ENCODE measurements at regions not wholly inside any gene's neighbourhood (a gene's known extent, or its start where the extent isn't known, plus 50 kb on each side); places are given as distances from the start of the nearest gene placed in this dataset.

DNA sequence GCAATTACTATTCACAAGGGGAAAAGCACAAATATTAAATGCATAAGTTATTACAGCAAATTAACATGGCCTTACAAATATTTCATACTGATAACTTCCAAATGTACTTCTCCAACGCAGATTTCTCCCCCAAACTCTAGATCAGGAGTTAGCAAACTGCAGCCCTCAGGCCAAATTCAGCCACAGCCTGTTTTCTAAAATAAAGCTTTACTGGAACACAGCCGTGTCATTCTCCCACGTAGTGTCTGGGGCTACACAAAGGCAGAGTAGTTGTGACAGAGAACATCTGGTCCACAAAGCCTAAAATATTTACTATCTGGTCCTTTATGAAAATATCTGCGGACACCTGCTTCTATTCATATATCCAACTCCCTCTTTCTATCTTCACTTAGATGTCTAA, 151.8 kb upstream of the AHR start:
- no peaks in the 10 kb centered on the region for H3K27me3 Mint-ChIP-seq
- peaks cover 54% of the 10 kb centered on the region for H3K4me1 Mint-ChIP-seq (ENCODE audit: low read depth)
- H3K36me3 Mint-ChIP-seq = peaks cover 4% of the 10 kb centered on the region
- no peak overlapping the region for H3K27ac Mint-ChIP-seq
- H3K4me3 Mint-ChIP-seq = no peak overlapping the region
- no peaks in the 10 kb centered on the region for H3K9me3 Mint-ChIP-seq (ENCODE audit: low read depth)

DNA sequence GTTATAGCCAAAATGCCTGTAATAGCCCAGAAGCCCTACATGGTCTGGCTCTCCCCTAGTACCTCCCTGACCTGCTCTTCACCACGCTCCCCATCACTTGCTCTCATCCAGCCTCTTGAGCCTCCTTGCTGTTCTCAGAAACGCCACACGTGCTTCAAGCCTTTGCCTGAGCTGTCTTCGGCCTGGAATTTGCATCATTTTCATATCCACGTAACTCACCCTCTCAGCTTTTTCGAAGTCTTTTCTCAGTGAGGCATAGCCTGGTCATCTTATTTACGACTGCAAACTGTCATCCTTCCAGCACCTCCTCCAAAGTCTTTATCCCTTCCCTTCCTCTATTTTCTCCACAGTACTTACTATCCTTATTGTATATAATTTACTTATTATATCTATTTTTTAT, 151.0 kb upstream of the AHR start:
- Mint-ChIP-seq H3K4me1 (ENCODE audit: low read depth) (peaks cover 50% of the 10 kb centered on the region), H3K36me3 (peaks cover 4% of the 10 kb centered on the region), H3K4me3 (no peak overlapping the region), H3K27ac (no peak overlapping the region), H3K9me3 (ENCODE audit: low read depth) (no peaks in the 10 kb centered on the region), H3K27me3 (no peaks in the 10 kb centered on the region)

DNA sequence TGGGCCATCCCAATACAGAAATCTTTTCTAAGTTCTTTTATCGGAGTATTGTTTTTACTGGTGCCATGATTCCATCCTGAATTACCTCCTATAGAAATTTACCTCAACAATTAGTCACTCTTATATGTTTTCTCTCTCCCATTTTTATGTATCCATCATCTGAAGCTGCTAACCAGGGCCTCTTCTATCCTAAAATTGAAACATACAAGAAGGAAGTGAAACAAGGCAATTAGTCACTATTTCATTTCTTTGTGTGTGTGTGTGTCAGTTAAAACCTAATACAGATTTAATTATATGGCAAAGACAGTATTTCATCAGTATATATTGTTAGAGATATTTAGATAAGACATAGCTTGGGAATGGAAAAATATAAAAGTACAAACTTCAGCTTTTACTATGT, 148.4 kb upstream of the AHR start:
- peaks cover 44% of the 10 kb centered on the region for H3K4me1 Mint-ChIP-seq (ENCODE audit: low read depth)
- no peaks in the 10 kb centered on the region for H3K27me3 Mint-ChIP-seq
- peak overlapping the region; percentile 56 for H3K27ac Mint-ChIP-seq

DNA sequence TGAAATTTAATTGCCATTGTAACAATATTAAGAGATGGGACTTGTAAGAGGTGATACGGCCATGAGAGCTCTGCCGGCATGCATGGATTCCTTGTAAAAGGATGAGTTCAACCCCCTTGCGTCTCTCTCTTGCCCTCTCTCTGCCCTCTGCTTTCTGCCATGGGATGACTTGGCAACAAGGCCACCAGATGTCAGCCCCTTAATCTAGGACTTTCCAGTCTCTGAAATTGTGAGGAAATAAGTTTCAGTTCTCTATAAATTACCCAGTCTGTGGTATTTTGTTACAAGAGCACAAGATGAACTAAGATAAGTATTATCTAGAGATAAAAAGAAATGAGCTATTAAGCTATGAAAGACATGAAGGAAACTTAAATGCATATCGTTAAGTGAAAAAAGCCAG, 145.7 kb upstream of the AHR start:
- H3K9me3 Mint-ChIP-seq (ENCODE audit: low read depth) = no peaks in the 10 kb centered on the region
- no peaks in the 10 kb centered on the region for H3K36me3 Mint-ChIP-seq
- no peaks in the 10 kb centered on the region for H3K27me3 Mint-ChIP-seq
- H3K27ac Mint-ChIP-seq = peak overlapping the region; percentile 78
- H3K4me3 Mint-ChIP-seq = no peak overlapping the region
- peaks cover 41% of the 10 kb centered on the region for H3K4me1 Mint-ChIP-seq (ENCODE audit: low read depth)

More for the DNA sequence above, 148.4 kb upstream of the AHR start:
- Mint-ChIP-seq H3K9me3 (ENCODE audit: low read depth) (no peaks in the 10 kb centered on the region), H3K36me3 (no peaks in the 10 kb centered on the region), H3K4me3 (no peak overlapping the region)

DNA sequence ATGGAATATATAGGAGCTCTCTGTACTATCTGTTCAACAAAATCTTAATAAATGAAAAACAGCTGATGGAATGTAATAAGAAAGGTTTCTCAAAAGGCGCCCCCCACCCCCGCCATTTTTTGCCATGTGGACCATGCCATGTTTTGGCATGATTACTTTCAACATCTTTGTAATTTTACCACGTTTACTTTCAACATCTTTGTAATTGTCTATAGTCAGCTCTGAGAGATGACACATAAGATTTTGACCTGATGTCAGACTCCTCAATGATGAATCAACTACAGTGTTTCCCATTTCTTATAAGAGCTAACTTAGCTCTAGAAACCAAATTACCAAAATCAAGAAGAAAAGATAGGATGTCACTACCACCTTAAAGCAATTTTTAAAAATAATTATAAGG, 144.9 kb upstream of the AHR start:
- H3K36me3 Mint-ChIP-seq = no peaks in the 10 kb centered on the region
- peak overlapping the region; percentile 78 for H3K27ac Mint-ChIP-seq
- H3K4me3 Mint-ChIP-seq = no peak overlapping the region
- no peaks in the 10 kb centered on the region for H3K27me3 Mint-ChIP-seq
- peaks cover 49% of the 10 kb centered on the region for H3K4me1 Mint-ChIP-seq (ENCODE audit: low read depth)
- H3K9me3 Mint-ChIP-seq (ENCODE audit: low read depth) = no peaks in the 10 kb centered on the region

DNA sequence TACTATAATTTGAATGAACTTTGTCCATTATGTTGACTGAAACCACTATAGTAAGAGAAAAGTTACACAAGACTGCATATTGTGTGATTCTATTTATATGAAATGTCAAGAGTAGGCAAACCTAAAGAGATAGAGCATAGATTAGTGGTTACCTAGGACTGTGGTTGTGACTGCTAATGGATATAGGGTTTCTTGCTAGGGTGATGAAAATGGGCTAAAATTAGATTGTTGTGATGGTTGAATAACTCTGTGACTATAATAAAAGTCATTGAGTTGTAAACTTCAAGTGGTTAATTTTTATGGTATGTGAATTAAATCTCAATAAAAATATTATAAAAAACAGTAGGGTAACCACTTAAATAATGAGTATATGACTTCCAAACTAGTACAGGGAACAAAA, 142.9 kb upstream of the AHR start:
- Mint-ChIP-seq H3K27me3 (no peaks in the 10 kb centered on the region), H3K4me3 (no peak overlapping the region), H3K27ac (peak overlapping the region; percentile 16), H3K36me3 (no peaks in the 10 kb centered on the region), H3K9me3 (ENCODE audit: low read depth) (no peaks in the 10 kb centered on the region), H3K4me1 (ENCODE audit: low read depth) (peaks cover 56% of the 10 kb centered on the region)

DNA sequence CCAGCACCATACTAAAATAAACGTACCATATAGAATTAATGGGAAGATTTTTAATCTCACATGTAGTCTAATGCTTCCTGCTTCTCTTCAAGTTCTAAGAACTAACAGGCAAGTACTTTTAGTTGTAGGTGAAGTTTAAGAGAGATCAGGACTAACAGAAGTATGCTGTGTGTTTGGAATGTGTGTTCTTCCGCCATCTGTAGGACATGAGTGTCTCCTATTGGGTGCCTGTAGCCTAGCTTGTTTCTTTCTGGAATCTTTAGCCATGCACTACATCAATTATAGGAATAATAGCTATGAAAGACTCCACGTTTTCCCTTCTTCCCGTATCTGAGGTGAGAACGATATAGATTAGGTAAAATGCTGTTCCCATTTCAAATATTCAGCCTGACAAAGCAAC, 140.2 kb upstream of the AHR start:
- no peaks in the 10 kb centered on the region for H3K9me3 Mint-ChIP-seq (ENCODE audit: low read depth)
- no peak overlapping the region for H3K4me3 Mint-ChIP-seq
- H3K27ac Mint-ChIP-seq = peak overlapping the region; percentile 54
- no peaks in the 10 kb centered on the region for H3K36me3 Mint-ChIP-seq
- H3K4me1 Mint-ChIP-seq (ENCODE audit: low read depth) = peaks cover 52% of the 10 kb centered on the region
- H3K27me3 Mint-ChIP-seq = no peaks in the 10 kb centered on the region

DNA sequence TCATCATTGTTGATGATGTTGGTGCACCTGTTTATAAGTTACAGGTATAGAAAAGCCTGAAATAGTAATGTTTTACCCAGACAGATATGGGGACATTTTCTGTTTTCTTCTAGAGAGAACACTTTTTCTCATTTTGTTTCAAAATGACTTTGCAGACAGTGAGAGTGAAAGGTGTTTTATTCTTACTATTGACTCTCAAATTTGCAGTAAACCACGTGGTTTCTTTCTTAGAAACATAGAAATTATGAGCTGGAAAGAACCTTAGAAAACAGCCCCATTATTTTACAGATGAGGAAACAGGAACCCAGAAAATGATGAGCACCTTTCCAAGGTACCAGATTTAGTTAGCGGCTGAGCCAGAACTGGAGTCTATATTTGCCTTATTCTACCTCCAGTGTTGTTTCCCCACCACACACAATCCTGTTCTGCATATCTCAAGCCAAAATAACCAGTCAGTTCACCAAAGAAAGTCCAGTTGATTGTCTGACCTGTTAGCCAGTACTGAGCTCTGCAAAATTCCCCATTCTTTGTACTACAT, 138.9 kb upstream of the AHR start:
- Mint-ChIP-seq H3K4me3 (peak overlapping the region; percentile 9), H3K36me3 (no peaks in the 10 kb centered on the region), H3K9me3 (ENCODE audit: low read depth) (no peaks in the 10 kb centered on the region), H3K27ac (peak overlapping the region; percentile 90), H3K4me1 (ENCODE audit: low read depth) (peaks cover 41% of the 10 kb centered on the region), H3K27me3 (no peaks in the 10 kb centered on the region)

DNA sequence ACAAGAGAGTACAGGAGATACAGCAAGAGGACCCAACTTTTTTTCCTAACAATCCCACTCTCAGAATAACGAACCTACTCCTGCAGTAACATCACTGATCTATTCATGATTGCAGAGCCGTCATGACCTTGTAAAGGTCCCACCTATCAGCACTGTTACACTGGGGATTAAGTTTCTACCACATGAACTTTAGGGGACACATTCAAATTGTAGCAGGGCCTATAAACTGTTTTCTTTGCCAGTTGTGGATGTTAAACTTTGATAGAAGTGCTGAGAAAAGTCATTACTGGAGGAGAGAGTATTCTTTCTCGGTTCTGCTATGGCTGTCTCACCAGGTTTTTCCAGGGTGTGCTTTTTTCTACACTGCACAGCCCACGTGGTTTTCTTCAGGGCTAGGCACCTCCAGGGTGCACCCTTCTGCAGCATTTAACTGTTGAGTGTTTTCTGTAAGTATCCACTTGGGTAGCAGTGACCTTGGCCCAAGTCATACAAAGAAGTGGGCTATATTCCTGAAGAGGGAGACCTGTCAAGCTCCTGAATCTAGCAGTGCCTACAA, 131.6 kb upstream of the AHR start:
- Mint-ChIP-seq H3K4me1 (ENCODE audit: low read depth) (peaks cover 28% of the 10 kb centered on the region), H3K9me3 (ENCODE audit: low read depth) (no peaks in the 10 kb centered on the region), H3K36me3 (no peaks in the 10 kb centered on the region), H3K4me3 (no peak overlapping the region), H3K27me3 (no peaks in the 10 kb centered on the region), H3K27ac (no peak overlapping the region)

DNA sequence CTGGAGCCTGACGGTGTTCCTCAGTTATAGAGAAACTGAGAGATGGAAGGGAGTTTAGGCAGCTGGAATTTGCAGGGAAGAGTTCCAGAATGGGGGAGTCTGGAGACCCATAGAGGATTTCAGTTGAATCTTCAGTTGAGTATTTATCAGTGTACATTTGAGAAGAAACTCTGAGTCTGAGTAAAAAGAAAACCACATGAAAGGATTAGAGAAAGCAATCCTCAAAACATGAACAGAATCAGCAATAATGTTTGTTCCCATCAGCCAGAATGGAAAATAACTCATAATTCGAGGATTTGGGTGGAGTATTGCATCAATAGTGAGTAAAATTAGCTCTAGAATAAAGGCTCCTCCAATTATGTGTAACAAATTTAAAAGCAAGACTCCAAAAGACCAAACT, 130.0 kb upstream of the AHR start:
- peaks cover 3% of the 10 kb centered on the region for H3K36me3 Mint-ChIP-seq
- H3K4me3 Mint-ChIP-seq = no peak overlapping the region
- no peaks in the 10 kb centered on the region for H3K27me3 Mint-ChIP-seq
- no peaks in the 10 kb centered on the region for H3K9me3 Mint-ChIP-seq (ENCODE audit: low read depth)
- H3K4me1 Mint-ChIP-seq (ENCODE audit: low read depth) = peaks cover 21% of the 10 kb centered on the region
- no peak overlapping the region for H3K27ac Mint-ChIP-seq

DNA sequence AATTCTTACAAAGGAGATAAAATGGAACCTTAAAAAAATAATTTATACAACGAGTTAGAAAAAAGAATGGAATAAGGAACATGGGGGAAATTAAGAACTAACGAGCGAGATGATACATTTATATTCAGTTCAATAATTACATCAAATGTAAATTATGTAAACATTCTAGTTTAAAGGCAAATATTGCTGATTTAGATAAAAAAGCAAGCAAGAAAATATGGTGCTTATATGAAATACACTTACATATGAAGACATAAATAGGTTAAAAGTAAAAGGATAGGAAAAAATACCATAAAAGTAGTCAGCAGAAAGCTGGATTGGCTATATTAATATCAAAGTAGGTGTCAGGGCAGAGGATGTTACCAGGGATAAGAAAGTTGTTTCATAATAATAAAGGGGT, 127.0 kb upstream of the AHR start:
- Mint-ChIP-seq H3K4me1 (ENCODE audit: low read depth) (peaks cover 21% of the 10 kb centered on the region), H3K4me3 (no peak overlapping the region), H3K9me3 (ENCODE audit: low read depth) (no peaks in the 10 kb centered on the region), H3K36me3 (peaks cover 5% of the 10 kb centered on the region), H3K27ac (no peak overlapping the region), H3K27me3 (no peaks in the 10 kb centered on the region)

DNA sequence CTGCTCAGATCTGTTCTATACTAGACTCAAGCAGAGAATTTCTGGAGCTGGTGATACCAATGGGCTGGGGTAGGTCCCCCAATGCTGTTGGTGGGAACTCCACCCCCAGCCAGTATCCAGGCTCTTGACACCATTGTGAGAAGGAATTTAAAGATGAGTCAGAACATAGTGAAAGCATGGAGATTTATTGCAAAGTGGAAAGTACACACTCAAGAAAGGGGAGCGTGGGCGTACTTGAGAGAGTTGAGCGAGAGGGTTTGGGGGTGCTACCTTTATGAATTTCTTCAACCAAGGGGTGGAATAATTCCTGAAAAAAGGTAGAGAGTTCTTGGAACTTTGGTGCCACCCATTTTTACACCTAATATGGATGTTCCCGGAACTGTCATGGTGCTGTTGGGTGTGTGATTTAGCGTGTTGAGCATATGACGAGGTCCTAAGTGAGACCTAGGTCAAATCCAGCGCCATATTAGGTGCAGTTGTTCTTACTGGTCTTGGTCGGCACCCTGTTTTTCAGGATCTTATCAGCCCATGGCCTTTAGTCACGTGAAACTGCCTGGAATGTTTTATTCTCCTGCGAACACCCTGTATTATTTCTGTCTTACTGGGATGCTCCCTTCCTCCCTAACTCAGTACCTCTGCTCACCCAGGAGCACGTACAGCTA, 122.0 kb upstream of the AHR start:
- Mint-ChIP-seq H3K27ac (no peak overlapping the region), H3K36me3 (peaks cover 5% of the 10 kb centered on the region), H3K9me3 (ENCODE audit: low read depth) (no peaks in the 10 kb centered on the region), H3K4me1 (ENCODE audit: low read depth) (peaks cover 2% of the 10 kb centered on the region), H3K4me3 (no peak overlapping the region), H3K27me3 (no peaks in the 10 kb centered on the region)

DNA sequence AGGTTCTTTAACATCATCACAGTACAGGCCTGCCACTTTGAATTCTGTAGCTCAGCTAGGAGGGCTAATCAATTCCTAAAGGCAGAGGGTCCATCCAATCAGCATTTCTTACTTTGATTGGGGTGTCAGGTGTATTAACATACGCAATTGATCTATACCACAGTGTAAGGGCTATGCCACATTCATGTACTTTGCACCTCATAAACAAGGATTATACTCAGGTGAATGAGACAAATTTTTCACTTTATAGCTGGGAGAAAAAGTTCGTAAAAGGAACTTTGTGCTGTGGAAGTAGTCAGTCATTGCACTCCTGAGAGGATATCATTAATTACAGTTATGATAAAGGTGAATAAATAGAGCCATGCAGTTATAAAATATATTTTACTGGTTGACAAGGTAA, 119.9 kb upstream of the AHR start:
- H3K4me1 Mint-ChIP-seq (ENCODE audit: low read depth) = peaks cover 2% of the 10 kb centered on the region
- H3K27ac Mint-ChIP-seq = no peak overlapping the region
- H3K4me3 Mint-ChIP-seq = no peak overlapping the region
- no peaks in the 10 kb centered on the region for H3K9me3 Mint-ChIP-seq (ENCODE audit: low read depth)
- no peaks in the 10 kb centered on the region for H3K27me3 Mint-ChIP-seq
- H3K36me3 Mint-ChIP-seq = peaks cover 5% of the 10 kb centered on the region

DNA sequence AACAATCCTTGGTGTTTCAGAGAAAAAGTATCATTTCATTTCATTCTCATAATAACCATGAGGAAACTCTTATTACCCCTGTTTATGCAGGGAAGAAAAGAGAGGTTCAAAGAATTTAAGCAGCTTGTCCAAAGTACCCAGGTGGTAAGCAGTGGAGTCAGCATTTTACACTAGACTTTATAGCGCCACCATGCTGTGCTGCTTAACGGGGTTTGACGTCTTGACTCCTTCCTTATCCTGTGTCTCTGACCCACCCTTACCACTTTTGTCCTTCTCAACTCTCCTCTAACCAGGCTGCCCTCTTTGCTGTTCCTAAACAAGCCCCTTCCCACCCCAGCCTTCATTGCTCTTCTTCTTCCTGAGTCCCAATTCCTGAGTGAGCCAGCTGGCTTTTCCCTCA, 117.0 kb upstream of the AHR start:
- H3K27me3 Mint-ChIP-seq = no peaks in the 10 kb centered on the region
- peaks cover 3% of the 10 kb centered on the region for H3K36me3 Mint-ChIP-seq
- no peak overlapping the region for H3K27ac Mint-ChIP-seq
- no peak overlapping the region for H3K4me3 Mint-ChIP-seq
- peaks cover 12% of the 10 kb centered on the region for H3K4me1 Mint-ChIP-seq (ENCODE audit: low read depth)
- H3K9me3 Mint-ChIP-seq (ENCODE audit: low read depth) = no peaks in the 10 kb centered on the region

DNA sequence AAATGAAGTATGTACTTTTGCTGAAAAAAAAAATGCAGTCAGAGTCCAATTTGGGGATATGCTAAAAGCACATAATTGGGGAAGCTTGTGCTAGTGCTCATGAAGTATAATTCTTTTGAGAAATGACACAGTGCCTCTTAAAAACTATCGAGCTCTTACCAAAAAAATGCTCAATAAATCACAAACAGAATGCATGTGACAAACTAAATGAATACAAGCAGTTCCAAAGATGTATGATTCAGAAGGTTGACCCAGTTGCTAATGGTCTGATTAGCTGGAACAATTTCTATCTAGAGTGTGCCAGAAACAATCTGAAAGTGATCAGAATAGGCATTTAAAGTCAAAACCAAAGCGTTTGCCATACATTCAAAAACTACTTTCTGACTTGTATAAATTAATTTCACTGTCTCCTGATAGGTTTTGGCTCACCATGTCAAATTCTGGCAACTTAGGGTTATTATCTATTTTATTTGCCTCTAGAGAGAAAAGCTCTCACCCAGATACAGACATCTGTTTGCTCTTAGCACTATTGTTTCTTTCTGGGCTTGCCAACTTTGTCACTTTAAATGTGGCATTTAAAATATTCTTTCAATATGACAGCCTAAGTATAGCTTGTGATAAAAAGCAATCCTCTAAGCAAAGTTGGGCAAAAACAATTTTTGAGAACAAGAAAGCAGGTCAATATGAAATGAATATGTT, 114.7 kb upstream of the AHR start:
- Mint-ChIP-seq H3K9me3 (ENCODE audit: low read depth) (no peaks in the 10 kb centered on the region), H3K27me3 (no peaks in the 10 kb centered on the region), H3K36me3 (peaks cover 3% of the 10 kb centered on the region), H3K4me3 (no peak overlapping the region), H3K27ac (no peak overlapping the region), H3K4me1 (ENCODE audit: low read depth) (peaks cover 19% of the 10 kb centered on the region)
